GM19240 (cell line): ENCODE measurements at regions not wholly inside any gene's neighbourhood (a gene's known extent, or its start where the extent isn't known, plus 50 kb on each side); places are given as distances from the start of the nearest gene placed in this dataset.
"Not testable (repeated sequence)": the region's sequence is repeated elsewhere in the genome, so short reads cannot be mapped to it uniquely, and the experiment has no call there.

Source experiments
- DNase-seq: peaks from one replicate; pipeline ENCODE4 v3.0.0; 2011; ENCODE audit warnings: low spot score; ENCODE audit not compliant: insufficient read length

DNA sequence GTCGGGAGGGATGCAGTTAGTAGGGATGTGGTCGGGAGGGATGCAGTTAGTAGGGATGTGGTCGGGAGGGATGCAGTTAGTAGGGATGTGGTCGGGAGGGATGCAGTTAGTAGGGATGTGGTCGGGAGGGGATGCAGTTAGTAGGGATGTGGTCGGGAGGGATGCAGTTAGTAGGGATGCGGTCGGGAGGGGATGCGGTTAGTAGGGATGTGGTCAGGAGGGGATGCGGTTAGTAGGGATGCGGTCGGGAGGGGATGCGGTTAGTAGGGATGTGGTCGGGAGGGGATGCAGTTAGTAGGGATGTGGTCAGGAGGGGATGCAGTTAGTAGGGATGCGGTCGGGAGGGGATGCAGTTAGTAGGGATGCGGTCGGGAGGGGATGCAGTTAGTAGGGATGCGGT, 96.2 kb downstream of the BDH1 start:
- DNase-seq: not testable (repeated sequence)

GRCh38 chr3:197458906-197459470, 96.8 kb downstream of the BDH1 start:
- DNase-seq: no peak

GRCh38 chr3:197458179-197458707, 97.5 kb downstream of the BDH1 start:
- DNase-seq: no peak

GRCh38 chr3:197456261-197457091, 99.3 kb downstream of the BDH1 start:
- DNase-seq: peak; percentile 61

GRCh38 chr3:197454841-197455240, 100.9 kb downstream of the BDH1 start:
- DNase-seq: not testable (repeated sequence)

- no peak for DNase-seq
Measured at GRCh38 chr3:197454014-197454413, 101.8 kb downstream of the BDH1 start.

GRCh38 chr3:197450810-197451209, 105.0 kb downstream of the BDH1 start:
- DNase-seq: no peak

- DNase-seq: no peak
Measured at GRCh38 chr3:197450308-197450707, 105.5 kb downstream of the BDH1 start.

- not testable (repeated sequence) for DNase-seq
Measured at GRCh38 chr3:197449181-197449580, 106.6 kb downstream of the BDH1 start.

- not testable (repeated sequence) for DNase-seq
Measured at GRCh38 chr3:197447781-197448180, 108.0 kb downstream of the BDH1 start.

DNA sequence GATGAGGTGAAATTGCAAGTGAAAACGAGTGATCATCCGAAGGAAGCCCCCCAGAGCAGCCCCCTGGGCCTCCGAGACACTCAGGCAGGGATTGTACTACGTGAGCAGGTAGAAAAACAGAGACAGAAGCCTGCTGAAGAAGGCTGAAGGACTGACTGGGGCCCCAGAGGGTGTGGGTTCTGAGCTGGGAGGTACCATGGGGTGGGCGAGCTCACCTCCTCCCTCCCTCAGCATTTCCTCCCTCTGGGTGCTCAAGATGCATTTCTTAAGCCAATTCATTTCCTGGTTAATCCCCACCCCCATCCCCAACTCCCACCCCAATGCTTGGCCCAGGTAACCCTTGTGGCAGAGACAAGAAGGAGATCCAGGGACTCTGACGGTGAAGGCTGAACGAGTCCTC, 108.7 kb downstream of the BDH1 start:
- DNase-seq: no peak

GRCh38 chr3:197446700-197447056, 109.1 kb downstream of the BDH1 start:
- DNase-seq: no peak

DNA sequence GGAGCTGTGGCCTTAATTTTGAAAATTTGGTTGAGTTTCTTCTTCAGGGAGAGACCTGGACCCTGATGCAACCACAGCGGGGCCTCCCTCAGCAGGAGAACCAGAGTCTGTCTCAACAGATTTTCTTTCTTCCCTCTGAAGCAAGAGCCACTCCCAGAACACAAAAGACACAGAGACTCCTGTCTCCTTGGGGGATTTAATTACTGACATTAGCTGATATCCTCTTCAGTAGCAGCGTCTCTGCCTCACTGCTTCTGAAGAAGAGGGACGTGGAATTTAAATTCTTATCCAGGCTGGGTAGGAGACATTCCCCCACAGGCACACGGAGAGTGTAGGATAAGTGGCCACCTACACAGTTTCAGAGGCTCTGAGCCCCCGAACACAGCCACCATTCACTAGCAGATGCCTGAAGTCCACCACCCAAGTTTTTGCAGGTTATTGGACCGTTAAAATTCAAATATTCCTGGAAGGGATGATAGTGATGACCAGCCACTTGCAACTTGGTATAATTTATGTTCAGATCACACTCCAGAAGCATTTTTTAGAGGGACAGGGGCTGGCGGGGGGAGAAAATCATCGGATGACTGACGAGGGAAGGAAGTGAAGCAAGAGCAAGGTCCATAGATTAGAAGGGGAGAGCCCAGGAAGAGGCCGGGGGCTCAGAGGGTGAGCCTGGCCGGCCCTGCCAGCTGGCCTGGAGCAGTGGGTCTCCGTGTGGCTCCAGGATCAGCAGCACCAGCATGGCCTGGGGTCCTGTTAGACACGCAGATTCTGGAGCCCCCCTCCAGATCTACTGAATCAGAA, 109.7 kb downstream of the BDH1 start:
- DNase-seq: no peak

- no peak for DNase-seq
Measured at GRCh38 chr3:197444793-197445379, 110.9 kb downstream of the BDH1 start.

GRCh38 chr3:197443506-197443905, 112.3 kb downstream of the BDH1 start:
- no peak for DNase-seq

- DNase-seq: no peak
Measured at GRCh38 chr3:197440717-197441303, 115.0 kb downstream of the BDH1 start.

GRCh38 chr3:197438906-197439305, 116.9 kb downstream of the BDH1 start:
- DNase-seq: no peak

DNA sequence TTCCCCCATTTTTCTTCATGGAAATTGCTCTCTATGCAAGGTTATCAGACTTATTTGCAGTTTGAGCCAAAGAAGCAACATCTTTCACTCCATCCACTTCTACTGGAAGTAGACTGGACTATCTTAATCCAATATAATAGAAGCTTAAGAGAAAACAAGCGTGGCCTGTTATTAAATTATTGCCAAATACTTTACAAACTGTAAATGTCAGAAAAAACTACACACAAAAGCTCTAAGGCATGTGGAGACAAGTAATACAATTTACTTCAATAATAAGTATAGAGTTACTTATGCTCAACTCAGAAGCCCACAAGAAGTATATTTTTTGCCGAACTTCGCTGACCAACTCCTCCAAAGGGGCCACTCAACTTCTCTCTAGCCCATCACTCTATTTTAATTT, 120.3 kb downstream of the BDH1 start:
- DNase-seq: no peak

GRCh38 chr3:197434830-197435229, 120.9 kb downstream of the BDH1 start:
- DNase-seq: no peak

DNA sequence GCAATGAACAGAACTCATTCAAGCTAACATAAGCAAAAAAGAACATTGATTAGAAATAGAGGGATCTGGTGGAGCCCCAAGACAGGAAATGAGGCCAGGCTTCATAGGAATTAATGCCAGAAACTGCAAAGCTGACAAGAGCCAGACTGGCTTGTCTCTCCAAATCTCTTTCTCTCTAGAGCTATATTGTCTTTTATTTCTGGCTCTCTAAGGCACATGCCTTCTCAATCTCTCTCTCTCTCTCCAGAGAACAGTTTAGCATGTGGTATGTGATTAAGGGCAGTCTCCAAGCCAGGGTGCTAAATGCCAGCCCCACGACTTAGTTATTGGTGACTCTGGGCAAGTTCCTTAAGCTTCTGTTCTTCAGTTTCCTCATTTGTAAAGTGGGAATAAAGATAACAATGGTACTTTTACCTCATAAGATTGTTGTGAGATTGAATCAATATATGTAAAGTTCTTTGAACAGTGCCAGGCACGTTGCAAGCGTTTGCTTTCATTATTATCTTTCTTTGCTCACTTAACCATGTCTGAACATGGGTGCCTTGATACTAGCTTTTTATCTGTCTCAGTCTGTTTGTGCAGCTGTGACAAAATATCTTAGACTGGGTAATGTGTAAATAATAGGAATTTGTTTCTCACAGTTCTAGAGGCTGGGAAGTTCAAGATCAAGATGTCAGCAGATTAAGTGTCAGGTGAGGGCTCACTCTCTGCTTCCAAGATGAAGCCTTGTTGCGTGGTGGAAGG, 123.2 kb downstream of the BDH1 start:
- DNase-seq: no peak
